ENCODE measurements at regions not wholly inside any gene's neighbourhood (a gene's known extent, or its start where the extent isn't known, plus 50 kb on each side); places are given as distances from the start of the nearest gene placed in this dataset.

- TF ChIP-seq GATA2 (IDR thresholded peaks at IDR 0.05; ENCODE audit: low read depth, low read length) = no peak
- TF ChIP-seq GATA3 (IDR thresholded peaks at IDR 0.05; ENCODE audit: low read depth, low read length) = no peak
Observed at GRCh38 chr5:56388229-56388985, 155.3 kb upstream of the ANKRD55 start.

- TF ChIP-seq GATA2 (IDR thresholded peaks at IDR 0.05; ENCODE audit: low read depth, low read length) = no peak
Observed at GRCh38 chr5:56386046-56386445, 152.9 kb upstream of the ANKRD55 start.

- TF ChIP-seq GATA3 (IDR thresholded peaks at IDR 0.05; ENCODE audit: low read depth, low read length) = no peak
- no peak for TF ChIP-seq GATA2 (IDR thresholded peaks at IDR 0.05; ENCODE audit: low read depth, low read length)
Observed at GRCh38 chr5:56384186-56384585, 151.1 kb upstream of the ANKRD55 start.

- TF ChIP-seq GATA3 (IDR thresholded peaks at IDR 0.05; ENCODE audit: low read depth, low read length) = no peak
Observed at GRCh38 chr5:56383761-56384160, 150.6 kb upstream of the ANKRD55 start.

DNA sequence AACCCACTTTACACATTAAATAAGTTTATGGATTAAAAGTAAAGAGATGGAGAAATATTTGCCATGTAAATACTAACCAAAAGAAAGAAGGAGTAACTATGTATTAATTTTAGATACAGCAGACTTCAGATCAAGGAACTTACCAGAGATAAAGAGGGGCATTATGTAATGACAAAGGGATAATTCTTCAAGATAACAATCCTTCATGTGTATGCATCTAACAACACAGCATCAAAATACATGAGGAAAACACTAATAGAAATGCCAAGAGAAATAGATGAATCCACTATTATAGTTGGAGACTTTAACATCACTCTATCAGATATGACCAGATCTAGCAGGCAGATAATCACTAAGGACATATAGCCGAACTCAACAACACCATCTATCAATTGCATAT, 149.8 kb upstream of the ANKRD55 start:
- no peak for TF ChIP-seq GATA2 (IDR thresholded peaks at IDR 0.05; ENCODE audit: low read depth, low read length)
- no peak for TF ChIP-seq GATA3 (IDR thresholded peaks at IDR 0.05; ENCODE audit: low read depth, low read length)

- TF ChIP-seq GATA2 (IDR thresholded peaks at IDR 0.05; ENCODE audit: low read depth, low read length) = no peak
- no peak for TF ChIP-seq GATA3 (IDR thresholded peaks at IDR 0.05; ENCODE audit: low read depth, low read length)
Observed at GRCh38 chr5:56377573-56377972, 144.4 kb upstream of the ANKRD55 start.

DNA sequence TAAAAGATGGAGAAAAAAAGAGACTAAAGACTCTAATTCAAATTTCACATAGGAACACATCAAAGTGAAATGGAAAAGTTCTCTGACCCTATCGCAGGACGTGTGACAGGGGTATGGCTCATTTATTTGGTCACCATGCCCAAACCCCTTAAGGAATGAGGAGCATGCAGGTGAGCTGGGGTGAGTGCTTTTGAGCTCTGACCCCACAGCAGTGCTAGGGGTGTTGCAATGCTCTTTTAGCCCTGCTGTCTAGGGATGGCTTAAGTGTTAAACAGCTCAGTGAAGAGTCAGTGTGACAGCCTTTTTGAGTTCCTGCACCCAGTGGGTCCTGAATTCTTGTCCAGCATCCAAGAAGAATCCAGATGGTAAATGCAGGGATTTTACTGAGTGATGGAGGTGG, 143.0 kb upstream of the ANKRD55 start:
- TF ChIP-seq GATA3 (IDR thresholded peaks at IDR 0.05; ENCODE audit: low read depth, low read length) = no peak
- no peak for TF ChIP-seq GATA2 (IDR thresholded peaks at IDR 0.05; ENCODE audit: low read depth, low read length)

DNA sequence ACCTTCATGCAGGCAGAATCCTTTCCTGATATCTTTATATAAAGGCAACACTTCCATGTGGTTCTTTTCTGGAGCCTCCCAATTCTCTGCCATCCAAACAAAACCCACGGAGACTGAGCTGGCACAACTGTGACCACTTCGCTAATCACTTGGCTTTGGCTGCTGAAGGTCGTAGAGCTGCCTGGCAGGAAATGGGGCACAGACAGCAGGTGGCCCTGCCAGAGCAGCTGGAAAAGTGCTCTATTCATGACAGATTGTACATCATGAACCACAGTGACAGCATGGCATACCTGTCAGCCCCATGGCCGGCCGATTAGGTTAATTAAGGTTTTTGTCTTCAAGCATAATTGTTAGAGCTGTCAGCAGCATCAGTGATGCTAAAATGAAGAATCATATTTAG, 141.9 kb upstream of the ANKRD55 start:
- TF ChIP-seq GATA2 (IDR thresholded peaks at IDR 0.05; ENCODE audit: low read depth, low read length) (no peak), GATA3 (IDR thresholded peaks at IDR 0.05; ENCODE audit: low read depth, low read length) (no peak)

GRCh38 chr5:56369361-56369811, 136.3 kb upstream of the ANKRD55 start:
- TF ChIP-seq GATA3 (IDR thresholded peaks at IDR 0.05; ENCODE audit: low read depth, low read length) = no peak
- no peak for TF ChIP-seq GATA2 (IDR thresholded peaks at IDR 0.05; ENCODE audit: low read depth, low read length)

GRCh38 chr5:56367748-56368147, 134.6 kb upstream of the ANKRD55 start:
- TF ChIP-seq GATA3 (IDR thresholded peaks at IDR 0.05; ENCODE audit: low read depth, low read length) = no peak
- TF ChIP-seq GATA2 (IDR thresholded peaks at IDR 0.05; ENCODE audit: low read depth, low read length) = no peak

DNA sequence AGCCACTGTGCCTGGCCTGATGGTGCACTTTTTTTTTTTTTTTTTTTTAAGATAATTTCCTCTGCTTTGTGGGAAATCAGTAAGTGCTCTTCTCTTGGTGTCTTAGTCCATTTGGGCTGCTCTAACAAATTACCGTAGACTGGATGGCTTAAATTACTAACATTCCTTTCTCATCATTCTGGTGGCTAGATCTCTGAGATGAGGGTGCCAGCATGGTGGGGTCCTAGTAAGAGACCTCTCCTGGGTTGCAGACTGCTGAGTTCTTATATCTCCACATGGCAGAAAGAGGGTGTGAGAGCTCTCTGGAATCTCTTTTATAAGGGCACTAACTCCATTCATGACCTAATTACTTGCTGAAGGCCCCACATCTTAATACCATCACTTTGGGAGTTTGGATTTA, 133.9 kb upstream of the ANKRD55 start:
- TF ChIP-seq GATA3 (IDR thresholded peaks at IDR 0.05; ENCODE audit: low read depth, low read length) (no peak), GATA2 (IDR thresholded peaks at IDR 0.05; ENCODE audit: low read depth, low read length) (no peak)

GRCh38 chr5:56361398-56361797, 128.3 kb upstream of the ANKRD55 start:
- no peak for TF ChIP-seq GATA3 (IDR thresholded peaks at IDR 0.05; ENCODE audit: low read depth, low read length)
- no peak for TF ChIP-seq GATA2 (IDR thresholded peaks at IDR 0.05; ENCODE audit: low read depth, low read length)

- TF ChIP-seq GATA3 (IDR thresholded peaks at IDR 0.05; ENCODE audit: low read depth, low read length) (no peak), GATA2 (IDR thresholded peaks at IDR 0.05; ENCODE audit: low read depth, low read length) (no peak)
Observed at GRCh38 chr5:56360816-56361215, 127.7 kb upstream of the ANKRD55 start.

- no peak for TF ChIP-seq GATA3 (IDR thresholded peaks at IDR 0.05; ENCODE audit: low read depth, low read length)
- TF ChIP-seq GATA2 (IDR thresholded peaks at IDR 0.05; ENCODE audit: low read depth, low read length) = no peak
Observed at GRCh38 chr5:56359809-56360685, 126.9 kb upstream of the ANKRD55 start.

All from SH-SY5Y (cell line).